ENCODE measurements at regions not wholly inside any gene's neighbourhood (a gene's known extent, or its start where the extent isn't known, plus 50 kb on each side); places are given as distances from the start of the nearest gene placed in this dataset.

- TF ChIP-seq, protein P1, sequence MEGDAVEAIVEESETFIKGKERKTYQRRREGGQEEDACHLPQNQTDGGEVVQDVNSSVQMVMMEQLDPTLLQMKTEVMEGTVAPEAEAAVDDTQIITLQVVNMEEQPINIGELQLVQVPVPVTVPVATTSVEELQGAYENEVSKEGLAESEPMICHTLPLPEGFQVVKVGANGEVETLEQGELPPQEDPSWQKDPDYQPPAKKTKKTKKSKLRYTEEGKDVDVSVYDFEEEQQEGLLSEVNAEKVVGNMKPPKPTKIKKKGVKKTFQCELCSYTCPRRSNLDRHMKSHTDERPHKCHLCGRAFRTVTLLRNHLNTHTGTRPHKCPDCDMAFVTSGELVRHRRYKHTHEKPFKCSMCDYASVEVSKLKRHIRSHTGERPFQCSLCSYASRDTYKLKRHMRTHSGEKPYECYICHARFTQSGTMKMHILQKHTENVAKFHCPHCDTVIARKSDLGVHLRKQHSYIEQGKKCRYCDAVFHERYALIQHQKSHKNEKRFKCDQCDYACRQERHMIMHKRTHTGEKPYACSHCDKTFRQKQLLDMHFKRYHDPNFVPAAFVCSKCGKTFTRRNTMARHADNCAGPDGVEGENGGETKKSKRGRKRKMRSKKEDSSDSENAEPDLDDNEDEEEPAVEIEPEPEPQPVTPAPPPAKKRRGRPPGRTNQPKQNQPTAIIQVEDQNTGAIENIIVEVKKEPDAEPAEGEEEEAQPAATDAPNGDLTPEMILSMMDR (IDR thresholded peaks at IDR 0.05): no peak
- TF ChIP-seq POLR2AphosphoS5 (IDR thresholded peaks at IDR 0.05; ENCODE audit: low read depth, low read length): no peak
Observed at GRCh38 chr5:176152191-176152929, 85.9 kb upstream of the SIMC1 start.

Data from Panc1 (cell line).